Endodermal cell (in vitro differentiated cells): ENCODE measurements at regions not wholly inside any gene's neighbourhood (a gene's known extent, or its start where the extent isn't known, plus 50 kb on each side); places are given as distances from the start of the nearest gene placed in this dataset.
A peak's percentile ranks its signal among the peaks of the same experiment; 100 is the strongest.

Experiments used
- DNase-seq: peaks from one replicate; pipeline ENCODE4 v3.0.0-alpha.2; 2017
- H3K27ac ChIP-seq: 2 replicates; pipeline ENCODE4 v1.5.1; 2013; ENCODE audit warnings: mild to moderate bottlenecking, low read depth, low read length, moderate library complexity
- H3K27me3 ChIP-seq: 2 replicates; pipeline ENCODE4 v1.6.1; 2013; ENCODE audit warnings: mild to moderate bottlenecking, low read length, moderate library complexity; ENCODE audit not compliant: insufficient read depth, control insufficient read depth, poor library complexity, severe bottlenecking
- H3K36me3 ChIP-seq: 2 replicates; pipeline ENCODE4 v1.7.0; 2013; ENCODE audit warnings: mild to moderate bottlenecking, low read length, moderate library complexity; ENCODE audit not compliant: control insufficient read depth, insufficient read depth
- H3K4me1 ChIP-seq: one replicate; pipeline ENCODE4 v1.7.0; 2013; ENCODE audit warnings: low read length; ENCODE audit not compliant: control insufficient read depth, insufficient read depth
- H3K4me3 ChIP-seq: 2 replicates; pipeline ENCODE4 v1.5.1; 2013; ENCODE audit warnings: mild to moderate bottlenecking, low read length, moderate library complexity
- H3K9ac ChIP-seq: 2 replicates; pipeline ENCODE4 v1.6.1; 2013; ENCODE audit warnings: mild to moderate bottlenecking, low read length, moderate library complexity; ENCODE audit not compliant: poor library complexity, severe bottlenecking; ENCODE audit errors: extremely low read depth
- H3K9me3 ChIP-seq: 2 replicates; pipeline ENCODE4 v1.6.1; 2013; ENCODE audit warnings: mild to moderate bottlenecking, low read length, moderate library complexity; ENCODE audit not compliant: control insufficient read depth
- H3K27ac Mint-ChIP-seq: 2 replicates; pipeline ENCODE4 v1.8.0; 2020; ENCODE audit warnings: mixed read lengths
- H3K27me3 Mint-ChIP-seq: 2 replicates; pipeline ENCODE4 v1.8.0; 2021; ENCODE audit warnings: mild to moderate bottlenecking, mixed read lengths; ENCODE audit not compliant: insufficient read depth
- H3K36me3 Mint-ChIP-seq: 2 replicates; pipeline ENCODE4 v1.8.0; 2020; ENCODE audit warnings: low read depth, mixed read lengths
- H3K4me1 Mint-ChIP-seq: 2 replicates; pipeline ENCODE4 v1.8.0; 2020; ENCODE audit warnings: mixed read lengths
- H3K4me3 Mint-ChIP-seq: 2 replicates; pipeline ENCODE4 v1.8.0; 2020; ENCODE audit warnings: mild to moderate bottlenecking, moderate library complexity, mixed read lengths
- H3K9me3 Mint-ChIP-seq: 2 replicates; pipeline ENCODE4 v1.8.0; 2020; ENCODE audit warnings: mild to moderate bottlenecking, mixed read lengths
- WGBS, 2 experiments: methylation state at CpG; one replicate each; pipeline versions ENCODE4 v1.1.5 to v1.1.7; 2013; ENCODE audit warnings: missing lambda C conversion rate in 2 of 2, mixed read lengths in 1 of 2; ENCODE audit not compliant: insufficient coverage in 1 of 2, insufficient read length in 1 of 2; 5-methylcytosine and 5-hydroxymethylcytosine counted together
- TF ChIP-seq, protein P1 (sequence below): fragments of 200-600 bp; sonication (generic); conservative IDR thresholded peaks from 2 replicates; pipeline ENCODE4 v1.5.0; 2021; ENCODE audit warnings: antibody characterized with exemption, mild to moderate bottlenecking

- H3K9me3 Mint-ChIP-seq, result no peaks in the 10 kb centered on the region
- H3K9ac ChIP-seq, result no peak overlapping the region
- TF ChIP-seq, protein P1, sequence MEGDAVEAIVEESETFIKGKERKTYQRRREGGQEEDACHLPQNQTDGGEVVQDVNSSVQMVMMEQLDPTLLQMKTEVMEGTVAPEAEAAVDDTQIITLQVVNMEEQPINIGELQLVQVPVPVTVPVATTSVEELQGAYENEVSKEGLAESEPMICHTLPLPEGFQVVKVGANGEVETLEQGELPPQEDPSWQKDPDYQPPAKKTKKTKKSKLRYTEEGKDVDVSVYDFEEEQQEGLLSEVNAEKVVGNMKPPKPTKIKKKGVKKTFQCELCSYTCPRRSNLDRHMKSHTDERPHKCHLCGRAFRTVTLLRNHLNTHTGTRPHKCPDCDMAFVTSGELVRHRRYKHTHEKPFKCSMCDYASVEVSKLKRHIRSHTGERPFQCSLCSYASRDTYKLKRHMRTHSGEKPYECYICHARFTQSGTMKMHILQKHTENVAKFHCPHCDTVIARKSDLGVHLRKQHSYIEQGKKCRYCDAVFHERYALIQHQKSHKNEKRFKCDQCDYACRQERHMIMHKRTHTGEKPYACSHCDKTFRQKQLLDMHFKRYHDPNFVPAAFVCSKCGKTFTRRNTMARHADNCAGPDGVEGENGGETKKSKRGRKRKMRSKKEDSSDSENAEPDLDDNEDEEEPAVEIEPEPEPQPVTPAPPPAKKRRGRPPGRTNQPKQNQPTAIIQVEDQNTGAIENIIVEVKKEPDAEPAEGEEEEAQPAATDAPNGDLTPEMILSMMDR, result no peak
- WGBS, 2 experiments, result 40 to 65% methylated on average over 11 to 15 of the region's 15 CpGs
- no peak overlapping the region for H3K4me3 Mint-ChIP-seq
- H3K36me3 ChIP-seq, result no peaks in the 10 kb centered on the region
- H3K4me1 Mint-ChIP-seq, result peaks cover 26% of the 10 kb centered on the region
- H3K4me3 ChIP-seq, result no peak overlapping the region
- H3K27ac Mint-ChIP-seq, result peak overlapping the region; percentile 74
- no peaks in the 10 kb centered on the region for H3K27me3 ChIP-seq
- peaks cover 2% of the 10 kb centered on the region for H3K27me3 Mint-ChIP-seq
- peak; percentile 58 for DNase-seq
- no peaks in the 10 kb centered on the region for H3K36me3 Mint-ChIP-seq
- H3K4me1 ChIP-seq, result no peaks in the 10 kb centered on the region
- H3K9me3 ChIP-seq, result no peaks in the 10 kb centered on the region
- no peak overlapping the region for H3K27ac ChIP-seq
Measured at GRCh38 chr10:131825150-131825848, 75.5 kb upstream of the PPP2R2D start.

GRCh38 chr10:131825960-131826650 is 74.7 kb upstream of the PPP2R2D start:
- Histone ChIP-seq H3K9ac (no peak overlapping the region), H3K4me3 (no peak overlapping the region), H3K27me3 (no peaks in the 10 kb centered on the region), H3K36me3 (no peaks in the 10 kb centered on the region), H3K9me3 (no peaks in the 10 kb centered on the region), H3K4me1 (no peaks in the 10 kb centered on the region), H3K27ac (no peak overlapping the region)
- TF ChIP-seq, protein P1, result no peak
- peaks cover 2% of the 10 kb centered on the region for H3K27me3 Mint-ChIP-seq
- no peaks in the 10 kb centered on the region for H3K9me3 Mint-ChIP-seq
- no peak overlapping the region for H3K27ac Mint-ChIP-seq
- no peaks in the 10 kb centered on the region for H3K36me3 Mint-ChIP-seq
- peaks cover 26% of the 10 kb centered on the region for H3K4me1 Mint-ChIP-seq
- H3K4me3 Mint-ChIP-seq, result no peak overlapping the region
- peak; percentile 39 for DNase-seq
- 81 to 87% methylated on average over 12 to 15 of the region's 15 CpGs for WGBS, 2 experiments

GRCh38 chr10:131829156-131829930 is 71.5 kb upstream of the PPP2R2D start:
- H3K4me1 Mint-ChIP-seq, result peaks cover 26% of the 10 kb centered on the region
- no peak overlapping the region for H3K4me3 ChIP-seq
- no peaks in the 10 kb centered on the region for H3K9me3 Mint-ChIP-seq
- WGBS, 2 experiments, result 86 to 94% methylated on average over 11 to 14 of the region's 14 CpGs
- H3K4me3 Mint-ChIP-seq, result no peak overlapping the region
- DNase-seq, result no peak
- H3K27ac ChIP-seq, result no peak overlapping the region
- H3K27me3 ChIP-seq, result no peaks in the 10 kb centered on the region
- H3K9ac ChIP-seq, result no peak overlapping the region
- H3K4me1 ChIP-seq, result no peaks in the 10 kb centered on the region
- no peaks in the 10 kb centered on the region for H3K36me3 ChIP-seq
- peaks cover 2% of the 10 kb centered on the region for H3K27me3 Mint-ChIP-seq
- H3K36me3 Mint-ChIP-seq, result no peaks in the 10 kb centered on the region
- H3K9me3 ChIP-seq, result no peaks in the 10 kb centered on the region
- no peak overlapping the region for H3K27ac Mint-ChIP-seq
- TF ChIP-seq, protein P1, result no peak
